IPS DF 6.9 (cell line): ENCODE measurements at regions not wholly inside any gene's neighbourhood (a gene's known extent, or its start where the extent isn't known, plus 50 kb on each side); places are given as distances from the start of the nearest gene placed in this dataset.

Source experiments
- DNase-seq: peaks from one replicate; pipeline ENCODE4 v3.0.0-alpha.2; 2013; ENCODE audit warnings: low read depth, low spot score
- H3K27ac ChIP-seq: one replicate; pipeline ENCODE4 v1.5.1; 2013; ENCODE audit warnings: low read length, control low read depth
- H3K27me3 ChIP-seq: 2 replicates; pipeline ENCODE4 v1.6.1; 2013; ENCODE audit warnings: mild to moderate bottlenecking, low read length; ENCODE audit not compliant: control insufficient read depth, insufficient read depth
- H3K36me3 ChIP-seq: 2 replicates; pipeline ENCODE4 v1.6.1; 2013; ENCODE audit warnings: low read length; ENCODE audit not compliant: control insufficient read depth, insufficient read depth
- H3K4me1 ChIP-seq: 2 replicates; pipeline ENCODE4 v1.6.1; 2013; ENCODE audit warnings: low read length; ENCODE audit not compliant: control insufficient read depth, insufficient read depth
- H3K4me3 ChIP-seq: 2 replicates; pipeline ENCODE4 v1.5.1; 2013; ENCODE audit warnings: mild to moderate bottlenecking, low read length
- H3K9me3 ChIP-seq: 2 replicates; pipeline ENCODE4 v1.6.1; 2013; ENCODE audit warnings: low read length, inconsistent platforms; ENCODE audit not compliant: control insufficient read depth, insufficient read depth
- WGBS: extraction: QIAGEN DNeasy Blood & Tissue Kit; methylation state at CpG from one replicate; pipeline ENCODE4 v1.1.7; 2013; ENCODE audit warnings: mixed read lengths, missing lambda C conversion rate; ENCODE audit not compliant: insufficient read length, insufficient coverage; 5-methylcytosine and 5-hydroxymethylcytosine counted together

- H3K27ac ChIP-seq, result no peak overlapping the region
- DNase-seq, result no peak
- H3K36me3 ChIP-seq, result no peaks in the 10 kb centered on the region
- H3K4me3 ChIP-seq, result no peak overlapping the region
- H3K4me1 ChIP-seq, result no peaks in the 10 kb centered on the region
- H3K9me3 ChIP-seq, result no peaks in the 10 kb centered on the region
- WGBS, result no CpG with 5 or more reads among the region's 1 CpG
- no peaks in the 10 kb centered on the region for H3K27me3 ChIP-seq
Observed at GRCh38 chr13:71339736-71340135, 527.3 kb downstream of the DACH1 start.

GRCh38 chr13:71339005-71339404, 528.0 kb downstream of the DACH1 start:
- Histone ChIP-seq H3K27me3 (no peaks in the 10 kb centered on the region), H3K27ac (no peak overlapping the region), H3K36me3 (no peaks in the 10 kb centered on the region), H3K9me3 (no peaks in the 10 kb centered on the region), H3K4me1 (no peaks in the 10 kb centered on the region), H3K4me3 (no peak overlapping the region)
- DNase-seq, result no peak
- WGBS, result no CpG with 5 or more reads among the region's 1 CpG

- Histone ChIP-seq H3K27me3 (no peaks in the 10 kb centered on the region), H3K27ac (no peak overlapping the region), H3K4me1 (no peaks in the 10 kb centered on the region), H3K36me3 (no peaks in the 10 kb centered on the region), H3K4me3 (no peak overlapping the region), H3K9me3 (no peaks in the 10 kb centered on the region)
- no peak for DNase-seq
- no CpG with 5 or more reads among the region's 3 CpGs for WGBS
Observed at GRCh38 chr13:71338070-71338469, 528.9 kb downstream of the DACH1 start.

- H3K9me3 ChIP-seq, result no peaks in the 10 kb centered on the region
- WGBS, result no CpG with 5 or more reads among the region's 1 CpG
- no peaks in the 10 kb centered on the region for H3K4me1 ChIP-seq
- no peaks in the 10 kb centered on the region for H3K27me3 ChIP-seq
- no peak overlapping the region for H3K27ac ChIP-seq
- no peak for DNase-seq
- H3K36me3 ChIP-seq, result no peaks in the 10 kb centered on the region
- no peak overlapping the region for H3K4me3 ChIP-seq
Observed at GRCh38 chr13:71327266-71327665, 539.7 kb downstream of the DACH1 start.

DNA sequence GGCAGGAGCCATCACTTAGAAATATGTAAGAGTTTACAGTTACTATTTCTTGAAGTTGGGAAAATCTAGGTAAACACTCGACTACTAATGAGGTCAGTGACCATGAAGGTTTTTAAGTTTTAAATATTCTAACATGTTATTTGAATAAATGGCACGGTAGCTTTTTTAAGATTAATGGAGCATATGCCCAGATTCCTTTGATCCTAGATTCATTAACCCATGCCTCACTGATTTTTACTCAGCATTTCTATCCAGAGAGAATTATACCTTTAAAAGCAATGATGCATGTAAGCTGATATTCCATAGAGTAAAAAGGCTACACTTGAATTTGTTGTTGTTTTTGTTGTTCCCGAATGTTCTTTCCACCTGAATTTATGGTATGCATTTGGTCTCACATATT, 541.4 kb downstream of the DACH1 start:
- DNase-seq, result no peak
- no peaks in the 10 kb centered on the region for H3K27me3 ChIP-seq
- no CpG with 5 or more reads among the region's 3 CpGs for whole genome bisulfite sequencing
- no peak overlapping the region for H3K4me3 ChIP-seq
- H3K9me3 ChIP-seq, result no peaks in the 10 kb centered on the region; the same call in 1 of the 2 replicates
- no peak overlapping the region for H3K27ac ChIP-seq
- no peaks in the 10 kb centered on the region for H3K36me3 ChIP-seq
- H3K4me1 ChIP-seq, result no peaks in the 10 kb centered on the region

DNA sequence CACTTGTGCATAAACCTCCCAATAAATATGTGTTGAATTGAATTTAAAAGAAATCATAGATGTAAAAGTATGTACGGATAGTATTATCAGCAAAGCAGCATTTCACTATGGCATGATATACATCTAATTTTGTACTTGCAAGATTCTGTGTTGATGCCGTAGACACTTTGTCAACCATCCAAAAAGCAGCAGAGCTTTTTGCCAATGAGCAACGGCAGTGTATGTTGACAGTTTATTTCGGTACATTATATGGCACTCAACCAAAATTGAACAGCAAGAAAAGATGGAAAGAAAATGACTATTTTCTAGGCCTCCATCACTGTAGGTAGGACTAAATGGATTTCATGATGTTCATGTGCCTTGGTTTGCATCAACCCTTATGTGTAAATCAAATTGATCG, 543.7 kb downstream of the DACH1 start:
- no peaks in the 10 kb centered on the region for H3K36me3 ChIP-seq
- no peaks in the 10 kb centered on the region; the same call in 1 of the 2 replicates for H3K9me3 ChIP-seq
- WGBS, result no CpG with 5 or more reads among the region's 5 CpGs
- DNase-seq, result no peak
- no peaks in the 10 kb centered on the region for H3K27me3 ChIP-seq
- H3K4me1 ChIP-seq, result no peaks in the 10 kb centered on the region
- H3K4me3 ChIP-seq, result no peak overlapping the region
- no peak overlapping the region for H3K27ac ChIP-seq

DNA sequence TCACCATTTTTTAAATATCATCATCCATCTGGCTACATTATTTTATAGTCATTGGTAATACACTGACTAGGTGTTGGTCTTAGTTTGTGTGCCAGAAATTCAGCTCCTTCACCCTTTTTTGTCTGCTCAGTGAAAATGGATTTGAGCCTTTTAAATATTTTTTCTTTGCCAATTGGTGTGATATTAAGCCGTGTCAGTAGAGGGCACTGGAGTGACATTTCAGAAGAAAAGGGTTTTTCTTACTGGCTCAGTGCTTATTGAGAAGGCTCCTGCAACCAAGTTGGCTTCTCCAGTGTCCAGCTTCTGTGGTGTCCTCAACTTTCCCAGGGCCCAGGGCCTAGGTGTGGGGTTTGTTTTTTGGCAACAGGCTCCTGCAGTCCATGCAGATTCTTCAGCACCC, 546.6 kb downstream of the DACH1 start:
- no peak overlapping the region for H3K27ac ChIP-seq
- no peaks in the 10 kb centered on the region for H3K36me3 ChIP-seq
- H3K4me1 ChIP-seq, result no peaks in the 10 kb centered on the region
- H3K27me3 ChIP-seq, result no peaks in the 10 kb centered on the region
- H3K9me3 ChIP-seq, result no peaks in the 10 kb centered on the region; the same call in 1 of the 2 replicates
- peak; percentile 20 for DNase-seq
- H3K4me3 ChIP-seq, result no peak overlapping the region
- no CpG with 5 or more reads among the region's 1 CpG for WGBS

DNA sequence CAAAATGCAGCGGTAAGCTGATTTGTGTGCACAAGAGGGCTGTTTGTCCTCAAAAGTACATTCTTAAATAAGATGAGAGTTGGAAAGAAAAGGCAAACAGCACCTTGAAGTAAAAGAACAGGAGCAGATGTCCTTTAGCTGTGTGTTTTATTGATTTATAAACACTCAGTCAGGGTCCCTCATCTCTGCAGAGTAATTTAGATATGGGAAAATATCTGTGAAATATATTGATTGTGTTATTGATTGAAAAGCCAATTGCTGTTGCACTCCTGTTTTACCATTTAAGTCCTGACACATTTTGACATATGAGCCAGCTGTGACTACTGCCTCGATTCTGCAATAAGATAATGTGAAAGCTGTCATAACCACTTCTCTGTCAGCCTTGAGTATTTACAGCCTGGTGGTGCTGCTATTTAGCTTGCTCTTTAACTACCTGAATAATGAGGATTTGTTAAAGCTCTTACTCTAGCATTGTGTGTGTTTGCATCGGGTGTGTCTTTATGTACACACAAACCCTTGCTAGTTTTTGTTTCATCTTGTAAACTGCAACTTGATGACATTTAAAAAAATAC, 550.1 kb downstream of the DACH1 start:
- Histone ChIP-seq H3K4me1 (no peaks in the 10 kb centered on the region), H3K27me3 (no peaks in the 10 kb centered on the region), H3K4me3 (no peak overlapping the region), H3K36me3 (no peaks in the 10 kb centered on the region), H3K27ac (no peak overlapping the region), H3K9me3 (no peaks in the 10 kb centered on the region; the same call in 1 of the 2 replicates)
- WGBS, result no CpG with 5 or more reads among the region's 3 CpGs
- DNase-seq, result no peak

GRCh38 chr13:71312923-71313322, 554.1 kb downstream of the DACH1 start:
- H3K27me3 ChIP-seq, result no peaks in the 10 kb centered on the region
- no peaks in the 10 kb centered on the region for H3K36me3 ChIP-seq
- H3K4me3 ChIP-seq, result no peak overlapping the region
- no peaks in the 10 kb centered on the region for H3K9me3 ChIP-seq
- DNase-seq, result no peak
- H3K4me1 ChIP-seq, result no peaks in the 10 kb centered on the region
- H3K27ac ChIP-seq, result no peak overlapping the region

- no peaks in the 10 kb centered on the region for H3K36me3 ChIP-seq
- no peaks in the 10 kb centered on the region for H3K27me3 ChIP-seq
- no peak overlapping the region for H3K4me3 ChIP-seq
- no peaks in the 10 kb centered on the region for H3K4me1 ChIP-seq
- no peak for DNase-seq
- no peak overlapping the region for H3K27ac ChIP-seq
- no CpG with 5 or more reads among the region's 4 CpGs for WGBS
- no peaks in the 10 kb centered on the region for H3K9me3 ChIP-seq
Observed at GRCh38 chr13:71309905-71310304, 557.1 kb downstream of the DACH1 start.

DNA sequence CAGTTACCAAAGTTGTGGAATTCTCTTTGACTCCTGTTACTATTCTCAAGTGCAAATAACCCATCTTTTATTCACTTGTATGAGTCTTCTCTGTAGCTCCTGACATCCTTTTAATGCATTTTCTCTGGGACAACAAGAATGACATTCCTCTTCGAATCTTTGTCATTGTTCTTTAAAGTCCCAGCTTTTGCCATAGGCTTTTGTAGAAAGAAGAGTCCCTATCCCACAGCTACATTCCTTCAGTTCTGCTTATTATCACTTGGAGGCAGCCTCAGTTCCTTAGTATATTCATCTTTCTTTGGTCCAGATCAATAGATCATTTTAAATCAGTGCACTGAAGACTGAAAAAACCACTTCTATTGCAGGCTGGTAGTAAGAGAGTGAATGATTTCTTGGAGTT, 560.2 kb downstream of the DACH1 start:
- Histone ChIP-seq H3K9me3 (no peaks in the 10 kb centered on the region), H3K27me3 (no peaks in the 10 kb centered on the region), H3K4me3 (no peak overlapping the region), H3K4me1 (no peaks in the 10 kb centered on the region), H3K27ac (no peak overlapping the region), H3K36me3 (no peaks in the 10 kb centered on the region)
- no CpG with 5 or more reads among the region's 1 CpG for WGBS
- no peak for DNase-seq
